Cardiac fibroblast (primary cell): ENCODE measurements at regions not wholly inside any gene's neighbourhood (a gene's known extent, or its start where the extent isn't known, plus 50 kb on each side); places are given as distances from the start of the nearest gene placed in this dataset.

Source experiments
- DNase-seq, 2 donors: peaks; one replicate each; pipeline versions ENCODE4 v3.0.0 to v3.0.0-alpha.2; 2010; ENCODE audit warnings: low read depth in 2 of 2
- H3K4me3 ChIP-seq, 2 donors: replicated peaks in 1 of 2; 1 replicate in 1 of 2; 2 replicates in 1 of 2; pipeline ENCODE4 v1.5.1; 2011; ENCODE audit warnings: low read depth in 2 of 2, low read length in 2 of 2, mild to moderate bottlenecking in 2 of 2, moderate library complexity in 1 of 2
- CTCF ChIP-seq: IDR thresholded peaks from one replicate; pipeline ENCODE4 v1.5.1; 2011; ENCODE audit warnings: low read depth, mild to moderate bottlenecking, low read length, inconsistent platforms

- no peak overlapping the region for H3K4me3 ChIP-seq
- no peak for DNase-seq
- TF ChIP-seq CTCF = no peak
Observed at GRCh38 chr4:26173619-26174018, 147.2 kb upstream of the RBPJ start.

GRCh38 chr4:26174027-26174426 lies 146.8 kb upstream of the RBPJ start:
- peak in 1 of 2 donors; percentile 31 for DNase-seq
- TF ChIP-seq CTCF = no peak
- no peak overlapping the region for H3K4me3 ChIP-seq

GRCh38 chr4:26175006-26175786 lies 145.6 kb upstream of the RBPJ start:
- no peak for DNase-seq
- TF ChIP-seq CTCF = no peak
- no peak overlapping the region for H3K4me3 ChIP-seq

DNA sequence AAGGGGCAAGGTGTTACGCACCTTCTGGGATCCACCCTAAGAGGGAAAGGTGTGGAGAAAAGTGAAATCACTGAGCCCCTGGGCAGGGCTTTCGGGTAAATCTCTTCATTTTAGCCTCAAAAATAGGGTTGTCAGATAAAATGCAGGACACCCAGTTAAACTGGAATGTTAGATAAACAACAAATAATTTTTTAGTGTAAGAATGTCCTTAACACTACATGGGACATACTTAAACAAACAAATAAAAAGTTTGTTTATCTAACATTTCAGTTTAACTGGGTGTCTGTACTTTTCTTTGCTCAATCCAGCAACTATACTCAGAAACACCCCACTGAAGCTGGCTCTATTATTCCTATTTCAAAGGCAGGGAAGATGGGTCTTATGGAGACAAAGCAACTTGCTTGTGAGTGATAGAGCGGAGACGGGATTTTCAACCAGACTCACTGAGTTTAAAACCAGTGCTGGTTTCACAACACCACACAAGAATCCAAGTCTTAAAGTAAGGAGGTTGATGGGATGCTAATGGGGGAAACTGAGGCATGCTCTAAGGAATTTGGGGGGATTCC lies 144.8 kb upstream of the RBPJ start:
- DNase-seq = no peak
- H3K4me3 ChIP-seq = no peak overlapping the region
- no peak for TF ChIP-seq CTCF

DNA sequence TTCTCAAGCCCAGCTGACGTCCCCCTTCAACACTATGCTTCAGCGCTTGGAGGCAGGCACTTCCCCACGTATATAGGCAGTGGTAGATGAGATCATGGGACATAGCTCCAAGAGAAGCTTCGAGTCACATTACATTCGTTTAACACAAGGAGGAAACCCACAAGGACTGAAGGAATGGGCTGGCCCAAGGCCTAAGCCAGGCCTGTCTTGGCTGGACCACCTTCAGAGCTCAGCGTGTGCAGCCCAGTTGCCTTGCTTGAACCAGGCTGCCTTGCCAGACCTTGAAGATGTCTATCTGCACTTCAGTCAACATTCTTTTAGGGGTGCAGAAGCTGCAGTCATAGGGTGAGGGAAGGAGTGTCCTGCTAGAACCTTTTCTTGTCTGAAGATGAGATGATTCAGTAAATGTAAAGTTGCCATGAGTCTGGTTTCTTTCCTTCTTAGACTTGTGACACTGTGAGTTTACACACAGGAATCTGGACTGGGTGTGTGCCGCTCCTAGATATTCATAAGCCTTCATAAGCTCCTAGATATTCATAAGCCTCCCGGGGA lies 144.1 kb upstream of the RBPJ start:
- no peak for TF ChIP-seq CTCF

DNA sequence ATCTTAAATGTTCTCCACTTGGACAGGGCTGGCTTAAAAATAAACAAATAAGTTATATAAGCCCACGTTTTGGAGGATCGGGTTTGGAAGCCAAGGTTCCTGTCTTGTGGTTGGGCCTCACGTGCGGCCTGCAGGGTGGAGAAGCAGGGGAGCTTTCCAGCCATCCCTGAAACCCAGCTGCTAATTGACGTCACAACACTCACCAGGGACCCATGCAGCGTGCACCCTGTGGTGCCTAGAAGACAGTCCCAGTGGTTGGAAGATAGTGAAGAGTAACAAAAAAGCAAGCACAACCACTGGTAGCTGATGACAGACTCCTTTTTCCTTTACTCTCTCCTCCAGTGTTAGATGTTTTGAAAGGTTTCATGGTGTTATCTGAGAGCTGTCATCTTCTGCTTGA lies 142.0 kb upstream of the RBPJ start:
- no peak for DNase-seq
- TF ChIP-seq CTCF = no peak
- H3K4me3 ChIP-seq = no peak overlapping the region

More for the DNA sequence above, 144.1 kb upstream of the RBPJ start:
- H3K4me3 ChIP-seq = no peak overlapping the region
- peak; percentile 71 to 86 for DNase-seq
